GM23248 (cell line): ENCODE measurements at regions not wholly inside any gene's neighbourhood (a gene's known extent, or its start where the extent isn't known, plus 50 kb on each side); places are given as distances from the start of the nearest gene placed in this dataset.

ENCODE experiments used
- DNase-seq: peaks from one replicate; pipeline ENCODE4 v3.0.0-alpha.2; 2015
- H2AFZ ChIP-seq: fragments of 200-600 bp; sonication (generic); 2 replicates; pipeline ENCODE4 v1.6.1; 2016; ENCODE audit warnings: antibody characterized with exemption
- H3F3A ChIP-seq: fragments of 200-600 bp; sonication (generic); 2 replicates; pipeline ENCODE4 v1.6.1; 2016; ENCODE audit warnings: mild to moderate bottlenecking, antibody characterized with exemption, mixed run types; ENCODE audit not compliant: insufficient read depth
- H3K27ac ChIP-seq: fragments of 200-600 bp; sonication (generic); 2 replicates; pipeline ENCODE4 v1.5.1; 2016; ENCODE audit warnings: mild to moderate bottlenecking
- H3K27me3 ChIP-seq: fragments of 200-600 bp; sonication (generic); replicated peaks from 2 replicates; pipeline ENCODE4 v1.6.1; 2016; ENCODE audit warnings: mild to moderate bottlenecking; ENCODE audit not compliant: insufficient read depth
- H3K36me3 ChIP-seq: fragments of 200-600 bp; sonication (generic); 2 replicates; pipeline ENCODE4 v1.6.1; 2016; ENCODE audit warnings: low read depth, mild to moderate bottlenecking
- H3K4me1 ChIP-seq: fragments of 200-600 bp; sonication (generic); 2 replicates; pipeline ENCODE4 v1.6.1; 2016; ENCODE audit warnings: mild to moderate bottlenecking; ENCODE audit not compliant: insufficient read depth
- H3K4me2 ChIP-seq: fragments of 200-600 bp; sonication (generic); one replicate; pipeline ENCODE4 v1.6.1; 2016; ENCODE audit warnings: mild to moderate bottlenecking; ENCODE audit not compliant: unreplicated experiment
- H3K4me3 ChIP-seq: fragments of 200-600 bp; sonication (generic); 2 replicates; pipeline ENCODE4 v1.5.1; 2016; ENCODE audit warnings: mild to moderate bottlenecking
- H3K79me2 ChIP-seq: fragments of 200-600 bp; sonication (generic); 2 replicates; pipeline ENCODE4 v1.6.1; 2016; ENCODE audit warnings: mild to moderate bottlenecking; ENCODE audit not compliant: insufficient read depth
- H3K9ac ChIP-seq: fragments of 200-600 bp; sonication (generic); 2 replicates; pipeline ENCODE4 v1.6.1; 2016; ENCODE audit warnings: mild to moderate bottlenecking
- H3K9me2 ChIP-seq: fragments of 200-600 bp; sonication (generic); 2 replicates; pipeline ENCODE4 v1.6.1; 2016; ENCODE audit warnings: mixed run types, mild to moderate bottlenecking, moderate library complexity; ENCODE audit not compliant: insufficient read depth
- H3K9me3 ChIP-seq: fragments of 200-600 bp; sonication (generic); one replicate; pipeline ENCODE4 v1.6.1; 2017; ENCODE audit warnings: low read depth
- H4K20me1 ChIP-seq: fragments of 200-600 bp; sonication (generic); 2 replicates; pipeline ENCODE4 v1.6.0; 2016; ENCODE audit not compliant: insufficient read depth
- EZH2 ChIP-seq: fragments of 200-600 bp; sonication (generic); IDR thresholded peaks from 2 replicates; pipeline ENCODE4 v1.6.1; 2018; ENCODE audit warnings: antibody characterized with exemption, mild to moderate bottlenecking; ENCODE audit not compliant: insufficient read depth, poor library complexity, severe bottlenecking
- EZH2phosphoT487 ChIP-seq: fragments of 200-600 bp; sonication (generic); IDR thresholded peaks from 2 replicates; pipeline ENCODE4 v1.6.1; 2018; ENCODE audit warnings: antibody characterized with exemption, moderate library complexity, mild to moderate bottlenecking, low read depth; ENCODE audit not compliant: insufficient read depth
- whole genome bisulfite sequencing, 2 experiments: methylation state at CpG; one replicate each; pipeline ENCODE4 v1.1.6; 2015 to 2017; ENCODE audit warnings: low lambda C conversion rate in 2 of 2, low coverage in 1 of 2; ENCODE audit errors: missing lambda C conversion rate in 2 of 2; 5-methylcytosine and 5-hydroxymethylcytosine counted together
- in situ Hi-C: fragments of 300-500 bp; cut with MboI; formaldehyde crosslinking; loops from 2 replicates; pipeline ENCODE4 v1.15.0; 2020

- no peaks in the 10 kb centered on the region for H3K36me3 ChIP-seq
- H3K4me3 ChIP-seq, result no peak overlapping the region
- 29 to 45% methylated on average over 7 of the region's 7 CpGs for WGBS, 2 experiments
- no peak overlapping the region for H2AFZ ChIP-seq
- in situ Hi-C loops, result no loop called here
- no peaks in the 10 kb centered on the region for H4K20me1 ChIP-seq
- no peaks in the 10 kb centered on the region for H3K4me1 ChIP-seq
- H3K9me2 ChIP-seq, result no peaks in the 10 kb centered on the region
- no peak for DNase-seq
- H3K27me3 ChIP-seq, result no peaks in the 10 kb centered on the region
- H3F3A ChIP-seq, result no peaks in the 10 kb centered on the region
- no peak overlapping the region for H3K27ac ChIP-seq
- TF ChIP-seq EZH2phosphoT487 (no peak), EZH2 (no peak)
- no peaks in the 10 kb centered on the region for H3K79me2 ChIP-seq
- no peak overlapping the region for H3K4me2 ChIP-seq
- H3K9ac ChIP-seq, result no peak overlapping the region
- H3K9me3 ChIP-seq, result no peaks in the 10 kb centered on the region
Observed at GRCh38 chr10:128375171-128375570, 248.9 kb upstream of the MKI67 start.

- in situ Hi-C loops, result no loop called here
- Histone ChIP-seq H2AFZ (no peak overlapping the region), H4K20me1 (no peaks in the 10 kb centered on the region), H3F3A (no peaks in the 10 kb centered on the region), H3K9ac (no peak overlapping the region), H3K27ac (no peak overlapping the region), H3K4me3 (no peak overlapping the region), H3K79me2 (no peaks in the 10 kb centered on the region), H3K9me3 (no peaks in the 10 kb centered on the region), H3K4me2 (no peak overlapping the region), H3K27me3 (no peaks in the 10 kb centered on the region), H3K9me2 (no peaks in the 10 kb centered on the region), H3K36me3 (no peaks in the 10 kb centered on the region), H3K4me1 (no peaks in the 10 kb centered on the region)
- TF ChIP-seq EZH2, result no peak
- no peak for TF ChIP-seq EZH2phosphoT487
- no peak for DNase-seq
- 17 to 22% methylated on average over 9 of the region's 9 CpGs for WGBS, 2 experiments
Observed at GRCh38 chr10:128377364-128377987, 251.3 kb upstream of the MKI67 start.

- WGBS, 2 experiments, result 35% methylated on average over 3 of the region's 3 CpGs
- H3K9me2 ChIP-seq, result no peaks in the 10 kb centered on the region
- no peaks in the 10 kb centered on the region for H3K79me2 ChIP-seq
- H3K4me1 ChIP-seq, result no peaks in the 10 kb centered on the region
- no peak overlapping the region for H3K27ac ChIP-seq
- no peak overlapping the region for H3K4me3 ChIP-seq
- H3K36me3 ChIP-seq, result no peaks in the 10 kb centered on the region
- no peaks in the 10 kb centered on the region for H4K20me1 ChIP-seq
- in situ Hi-C loops, result no loop called here
- no peaks in the 10 kb centered on the region for H3F3A ChIP-seq
- H3K4me2 ChIP-seq, result no peak overlapping the region
- no peak for DNase-seq
- no peak overlapping the region for H2AFZ ChIP-seq
- no peak overlapping the region for H3K9ac ChIP-seq
- H3K9me3 ChIP-seq, result no peaks in the 10 kb centered on the region
- H3K27me3 ChIP-seq, result no peaks in the 10 kb centered on the region
- TF ChIP-seq EZH2, result no peak
- TF ChIP-seq EZH2phosphoT487, result no peak
Observed at GRCh38 chr10:128377988-128378387, 251.8 kb upstream of the MKI67 start.

GRCh38 chr10:128380946-128381345, 254.7 kb upstream of the MKI67 start:
- Histone ChIP-seq H3K36me3 (no peaks in the 10 kb centered on the region), H3K9me3 (no peaks in the 10 kb centered on the region), H2AFZ (no peak overlapping the region), H3K79me2 (no peaks in the 10 kb centered on the region), H3K4me2 (no peak overlapping the region), H3K27me3 (no peaks in the 10 kb centered on the region), H3K4me3 (no peak overlapping the region), H3F3A (no peaks in the 10 kb centered on the region), H3K9ac (no peak overlapping the region), H4K20me1 (no peaks in the 10 kb centered on the region), H3K27ac (no peak overlapping the region), H3K4me1 (no peaks in the 10 kb centered on the region), H3K9me2 (no peaks in the 10 kb centered on the region)
- no peak for DNase-seq
- TF ChIP-seq EZH2 (no peak), EZH2phosphoT487 (no peak)
- in situ Hi-C loops, result no loop called here
- WGBS, 2 experiments, result 29 to 34% methylated on average over 4 of the region's 4 CpGs

- WGBS, 2 experiments, result 15 to 22% methylated on average over 3 of the region's 3 CpGs
- H3K9me2 ChIP-seq, result no peaks in the 10 kb centered on the region
- no peaks in the 10 kb centered on the region for H3K36me3 ChIP-seq
- in situ Hi-C loops, result no loop called here
- H3K4me2 ChIP-seq, result no peak overlapping the region
- no peaks in the 10 kb centered on the region for H3K27me3 ChIP-seq
- H3K4me3 ChIP-seq, result no peak overlapping the region
- no peak overlapping the region for H3K9ac ChIP-seq
- TF ChIP-seq EZH2phosphoT487, result no peak
- no peak for TF ChIP-seq EZH2
- no peaks in the 10 kb centered on the region for H4K20me1 ChIP-seq
- no peak overlapping the region for H3K27ac ChIP-seq
- DNase-seq, result no peak
- H3K9me3 ChIP-seq, result no peaks in the 10 kb centered on the region
- H3F3A ChIP-seq, result no peaks in the 10 kb centered on the region
- H3K79me2 ChIP-seq, result no peaks in the 10 kb centered on the region
- H2AFZ ChIP-seq, result no peak overlapping the region
- H3K4me1 ChIP-seq, result no peaks in the 10 kb centered on the region
Observed at GRCh38 chr10:128382225-128382624, 256.0 kb upstream of the MKI67 start.
